H1 (cell line): ENCODE measurements at regions not wholly inside any gene's neighbourhood (a gene's known extent, or its start where the extent isn't known, plus 50 kb on each side); places are given as distances from the start of the nearest gene placed in this dataset.

ENCODE experiments used
- FOSL1 ChIP-seq: IDR thresholded peaks from 2 replicates; pipeline ENCODE4 v1.6.1; 2011; ENCODE audit warnings: mild to moderate bottlenecking, low read depth, low read length, moderate library complexity; ENCODE audit not compliant: insufficient read depth
- JUN ChIP-seq: IDR thresholded peaks from 2 replicates; pipeline ENCODE4 v1.6.1; 2011; ENCODE audit warnings: low read depth, mild to moderate bottlenecking, improper control_type of control experiment, low read length
- POLR2AphosphoS5 ChIP-seq: IDR thresholded peaks from 2 replicates; pipeline ENCODE4 v1.6.1; 2011; ENCODE audit warnings: low read depth, low read length

- no peak for TF ChIP-seq POLR2AphosphoS5
- no peak for TF ChIP-seq JUN
- no peak for TF ChIP-seq FOSL1
Observed at GRCh38 chr14:48107646-48108045, 432.2 kb upstream of the MDGA2 start.
